GM18520 (cell line): ENCODE measurements at regions not wholly inside any gene's neighbourhood (a gene's known extent, or its start where the extent isn't known, plus 50 kb on each side); places are given as distances from the start of the nearest gene placed in this dataset.

Experiments
- ATAC-seq: cut with Tn5 transposase; IDR thresholded peaks from one replicate; pipeline ENCODE4 v1.9.1; 2021; ENCODE audit not compliant: unreplicated experiment

DNA sequence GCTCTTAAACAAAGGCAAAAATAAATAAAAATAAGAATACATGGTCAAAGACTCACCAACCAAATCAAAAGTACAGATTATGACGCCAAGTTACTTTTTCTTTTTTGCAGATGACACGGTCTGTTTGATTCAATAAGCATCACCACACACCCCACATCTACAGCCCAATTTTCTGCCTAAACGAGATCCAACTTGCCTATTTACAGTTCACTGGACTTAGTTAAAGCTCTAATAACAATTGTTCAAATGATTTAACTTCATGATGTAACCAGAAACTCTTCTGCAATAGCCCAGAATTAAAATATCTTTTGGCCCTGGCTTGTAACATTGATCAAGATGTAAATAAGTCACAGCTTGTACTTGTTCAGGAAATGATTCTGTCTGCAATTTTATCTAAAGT lies 590.3 kb upstream of the C9orf72 start:
- ATAC-seq, result no peak

- no peak for ATAC-seq
These were observed 592.9 kb upstream of the C9orf72 start for GRCh38 chr9:28166179-28166578.

- ATAC-seq, result no peak
These were observed 603.9 kb upstream of the C9orf72 start for GRCh38 chr9:28177142-28177541.

DNA sequence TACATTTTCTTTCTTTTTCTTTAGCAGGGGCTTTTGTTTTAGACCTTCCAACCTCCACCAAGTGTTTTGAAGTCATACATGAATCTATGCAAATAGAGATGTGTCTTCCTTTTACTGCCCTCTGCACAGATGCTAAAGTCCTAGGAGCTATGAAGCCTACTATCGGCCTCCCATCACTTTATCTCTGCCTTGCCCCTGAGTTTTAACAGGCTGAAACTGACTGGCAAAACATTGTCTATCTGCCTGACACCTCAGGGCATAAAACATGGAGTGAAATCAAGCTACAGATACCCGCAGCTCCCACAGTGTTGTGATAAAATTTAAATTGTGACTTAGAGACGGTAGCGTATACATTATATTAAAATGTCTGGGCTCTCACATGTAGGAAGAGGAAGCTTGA lies 604.6 kb upstream of the C9orf72 start:
- ATAC-seq, result no peak

- no peak for ATAC-seq
These were observed 606.6 kb upstream of the C9orf72 start for GRCh38 chr9:28179893-28180292.

DNA sequence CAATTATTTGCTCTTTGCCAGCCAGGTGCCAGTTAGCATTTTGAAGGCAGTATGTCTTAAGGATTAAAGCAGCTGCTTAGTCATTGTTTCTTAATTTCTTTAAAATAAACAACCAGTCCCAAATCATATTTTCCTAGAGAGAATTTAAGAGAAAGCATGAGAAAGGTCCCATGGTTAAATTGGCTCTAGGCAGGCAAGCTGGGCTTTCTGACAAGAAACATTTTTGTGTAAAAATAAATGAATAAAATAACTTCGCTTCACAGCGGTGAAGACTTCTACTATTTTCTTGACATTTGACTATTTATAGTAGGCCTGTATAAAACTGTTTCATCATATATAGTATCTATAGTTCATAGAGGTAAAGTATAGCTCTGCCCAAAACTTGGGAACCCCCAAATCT lies 617.7 kb upstream of the C9orf72 start:
- no peak for ATAC-seq

- ATAC-seq, result no peak
These were observed 624.4 kb upstream of the C9orf72 start for GRCh38 chr9:28197653-28198052.

DNA sequence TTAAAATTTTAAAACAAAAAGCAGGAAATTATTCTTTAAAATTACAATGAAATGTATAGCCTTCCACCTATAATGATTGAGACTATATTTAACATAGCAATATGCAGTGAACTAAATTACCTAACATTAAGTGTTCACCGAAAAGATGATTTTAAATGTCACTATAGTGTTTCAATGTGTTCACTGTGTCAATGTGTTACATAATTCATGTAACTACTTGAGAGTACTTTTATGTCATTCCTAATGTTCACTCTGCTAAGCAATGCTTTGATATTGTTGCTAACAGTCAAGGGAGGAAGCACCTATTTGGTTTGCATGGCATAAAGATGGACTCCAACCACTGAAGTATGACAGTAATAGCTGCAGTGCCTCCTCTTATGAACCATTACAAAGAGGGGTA lies 629.8 kb upstream of the C9orf72 start:
- no peak for ATAC-seq

DNA sequence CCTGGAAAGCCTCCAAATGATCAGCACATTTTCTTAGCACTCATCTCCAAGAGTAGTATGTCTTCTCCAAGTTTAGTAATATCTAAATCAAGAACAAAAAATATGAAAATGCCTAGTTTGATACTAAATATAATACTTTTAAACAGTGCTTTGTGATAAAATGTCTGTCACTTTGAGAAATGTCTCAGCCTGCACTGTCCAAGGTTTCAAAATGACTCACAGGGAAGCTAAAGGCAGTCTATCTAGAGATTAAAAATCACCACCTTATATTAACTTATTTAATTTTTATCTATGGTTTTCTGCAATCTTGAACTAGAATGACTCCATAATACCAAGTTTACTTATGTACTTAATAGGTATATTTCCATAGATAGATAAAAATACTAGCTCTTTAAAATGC lies 633.0 kb upstream of the C9orf72 start:
- no peak for ATAC-seq

DNA sequence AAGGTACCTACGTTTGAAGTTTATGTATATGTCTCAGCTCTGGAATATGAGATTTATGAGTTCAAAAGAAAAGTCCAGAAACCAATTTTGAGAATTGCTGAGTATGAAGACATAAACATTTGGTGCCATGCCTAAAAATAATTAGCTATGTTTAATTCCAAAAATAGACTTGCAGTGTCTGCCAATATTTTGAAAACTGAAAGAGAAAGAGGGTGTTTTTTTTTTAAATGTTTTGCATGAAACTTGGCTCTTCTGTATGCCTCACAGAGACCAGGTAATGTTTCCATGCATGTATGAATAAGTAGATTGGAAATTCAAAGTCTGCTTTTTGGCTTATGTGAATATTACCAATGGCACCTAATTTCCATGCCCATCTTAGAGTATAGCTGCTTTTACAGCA lies 634.4 kb upstream of the C9orf72 start:
- ATAC-seq, result peak; percentile 63

DNA sequence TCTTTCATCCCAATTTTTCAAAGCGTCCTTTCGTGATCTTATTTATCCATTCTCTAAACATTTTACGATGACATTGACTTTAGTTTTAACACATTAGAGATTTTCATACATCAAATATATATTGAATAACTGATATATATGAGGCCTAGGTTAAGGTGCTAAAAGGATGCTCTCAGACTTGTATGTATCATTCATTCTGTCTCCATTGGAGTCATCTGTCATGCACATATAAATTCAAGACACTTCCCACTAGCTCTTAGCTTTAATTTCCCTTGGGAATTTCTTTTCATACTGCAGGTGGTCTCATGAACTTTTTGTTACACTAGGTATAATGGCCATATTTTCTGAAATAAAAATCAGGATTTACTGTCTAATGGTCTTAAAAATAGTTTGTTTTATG lies 635.8 kb upstream of the C9orf72 start:
- ATAC-seq, result no peak

DNA sequence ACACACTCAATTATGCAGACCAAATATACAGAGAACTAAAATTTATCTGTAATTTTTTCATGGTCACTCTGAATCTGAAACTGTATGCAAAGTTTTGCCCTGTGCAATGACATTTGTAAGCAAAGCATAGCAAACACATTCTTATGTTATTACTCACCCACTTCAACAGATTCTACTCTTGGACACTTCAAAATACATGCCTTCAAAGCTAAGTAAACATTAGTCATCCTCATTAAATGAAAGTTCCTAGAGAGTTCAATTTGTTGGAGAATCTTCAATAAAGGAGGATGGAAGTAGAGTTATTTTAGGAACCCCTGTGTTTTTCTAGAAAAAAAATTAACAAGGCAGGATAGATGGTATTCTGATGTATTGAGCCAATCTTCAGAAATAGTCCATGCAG lies 639.7 kb upstream of the C9orf72 start:
- ATAC-seq, result peak; percentile 93

DNA sequence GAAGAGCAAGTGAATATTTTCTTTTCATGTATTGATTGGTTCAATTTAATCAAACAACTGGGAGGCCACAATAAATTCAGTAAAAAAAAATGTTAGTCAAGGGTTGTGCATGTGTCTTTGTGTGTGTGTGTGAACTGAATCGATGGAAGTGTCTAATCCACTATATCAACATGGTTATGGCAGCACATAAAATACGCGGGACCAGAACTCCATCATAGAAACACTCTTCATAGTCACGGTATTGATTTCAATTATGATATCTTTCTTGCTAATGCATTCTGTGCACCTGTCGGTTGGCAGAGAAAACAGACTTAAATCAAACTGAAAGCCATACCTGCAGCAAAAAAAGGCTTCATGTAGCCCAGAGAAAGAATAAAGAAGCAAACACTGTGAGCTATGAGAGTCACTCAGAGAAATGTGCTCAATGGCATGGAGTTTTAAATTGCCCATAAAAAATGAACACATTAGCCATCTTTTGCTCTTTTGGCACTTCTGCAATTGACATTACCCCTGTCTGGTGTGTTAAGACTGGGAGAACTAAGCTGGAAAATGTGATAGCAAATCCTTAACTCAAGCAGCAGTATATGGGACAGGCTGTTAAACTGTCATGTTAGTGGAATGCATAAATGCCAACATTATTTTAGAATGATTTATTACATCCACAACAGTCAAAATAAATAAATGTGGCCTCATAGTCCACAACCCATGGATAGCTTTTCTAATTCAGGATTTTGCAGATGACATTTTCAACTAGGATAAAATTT lies 642.4 kb upstream of the C9orf72 start:
- ATAC-seq, result no peak

GRCh38 chr9:28232686-28233085 lies 659.4 kb upstream of the C9orf72 start:
- ATAC-seq, result no peak

DNA sequence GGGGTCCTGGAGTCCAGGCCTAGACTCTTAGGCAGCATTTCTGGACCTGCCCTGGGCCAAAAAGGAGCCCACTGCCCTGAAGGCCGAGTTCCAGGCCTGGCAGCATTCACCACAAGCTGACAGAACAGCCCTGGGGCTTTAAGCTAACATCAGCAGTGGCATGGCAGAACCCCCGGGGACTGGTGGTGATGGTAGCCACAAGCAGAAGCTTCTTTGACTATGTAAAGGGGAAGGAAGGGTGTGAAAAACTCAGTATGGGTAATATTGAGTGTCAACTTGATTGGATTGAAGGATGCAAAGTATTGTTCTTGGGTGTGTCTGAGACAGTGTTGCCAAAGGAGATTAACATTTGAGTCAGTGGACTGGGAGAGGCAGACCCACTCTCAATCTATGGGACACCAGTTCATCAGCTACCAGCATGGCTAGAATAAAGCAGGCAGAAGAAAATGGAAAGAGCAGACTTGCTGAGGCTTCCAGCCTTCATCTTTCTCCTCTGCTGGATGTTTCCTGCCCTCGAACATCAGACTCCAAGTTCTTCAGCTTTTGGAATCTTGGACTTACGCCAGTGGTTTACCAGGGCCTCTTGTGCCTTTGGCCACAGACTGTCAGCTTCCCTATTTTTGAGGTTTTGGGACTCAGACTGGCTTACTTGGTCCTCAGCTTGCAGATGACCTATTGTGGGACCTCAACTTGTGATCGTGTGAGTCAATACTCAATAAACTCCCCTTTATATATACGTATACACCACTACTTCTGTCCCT lies 661.0 kb upstream of the C9orf72 start:
- ATAC-seq, result peak; percentile 58

- no peak for ATAC-seq
These were observed 661.6 kb upstream of the C9orf72 start for GRCh38 chr9:28234894-28235277.

- no peak for ATAC-seq
These were observed 676.1 kb upstream of the C9orf72 start for GRCh38 chr9:28249424-28249823.

DNA sequence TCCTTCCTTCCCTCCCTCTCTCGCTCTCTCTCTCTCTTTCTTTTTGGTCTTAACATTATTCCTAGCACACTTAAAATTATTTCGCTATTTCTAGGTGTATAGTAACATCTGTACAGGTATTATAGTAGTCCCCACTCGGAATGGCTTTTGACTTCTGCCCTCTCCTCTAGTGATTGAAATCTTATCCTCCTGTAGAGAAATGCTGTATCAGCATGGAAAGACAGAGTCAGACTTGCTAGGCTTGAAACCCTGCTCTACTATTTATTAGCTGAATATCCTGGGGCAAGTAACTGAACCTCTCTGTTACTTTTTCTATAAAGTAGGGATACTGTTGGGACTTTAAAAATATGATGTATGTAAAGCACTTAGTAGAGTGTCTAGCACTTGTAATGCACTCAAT lies 681.9 kb upstream of the C9orf72 start:
- ATAC-seq, result no peak

- ATAC-seq, result no peak
These were observed 687.0 kb upstream of the C9orf72 start for GRCh38 chr9:28260330-28260729.

DNA sequence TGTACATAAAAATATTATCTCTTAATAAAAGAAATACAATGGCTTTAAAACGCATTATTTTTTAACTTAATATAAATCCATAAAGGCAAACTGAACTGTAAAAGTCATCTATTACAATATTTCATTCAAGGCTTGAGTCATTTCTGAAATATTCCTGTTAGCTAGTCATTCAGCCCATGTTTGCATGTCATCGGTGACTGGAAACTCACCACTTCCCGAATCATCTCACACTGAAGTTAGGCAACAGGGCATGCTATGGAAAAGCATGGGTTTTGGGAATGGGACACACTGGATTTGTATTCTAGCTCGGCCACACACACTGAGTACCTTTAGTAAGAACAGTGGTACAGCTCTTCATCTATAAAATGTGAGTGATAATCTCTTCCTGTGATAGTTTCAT lies 691.1 kb upstream of the C9orf72 start:
- no peak for ATAC-seq

- no peak for ATAC-seq
These were observed 694.1 kb upstream of the C9orf72 start for GRCh38 chr9:28267351-28267750.

GRCh38 chr9:28270156-28270555 lies 696.9 kb upstream of the C9orf72 start:
- no peak for ATAC-seq

- ATAC-seq, result no peak
These were observed 698.8 kb upstream of the C9orf72 start for GRCh38 chr9:28272127-28272526.
